Activated CD4-positive, alpha-beta T cell treated with anti-CD3 and anti-CD28 coated beads, Interleukin-2, amount 10 ng/mL, durations not matched to agents 24 days and 14 days (primary cell): ENCODE measurements at regions not wholly inside any gene's neighbourhood (a gene's known extent, or its start where the extent isn't known, plus 50 kb on each side); places are given as distances from the start of the nearest gene placed in this dataset.

ENCODE experiments used
- DNase-seq: peaks from one replicate; pipeline ENCODE4 v3.0.0; 2022
- H3K27ac Mint-ChIP-seq: one replicate; pipeline ENCODE4 v1.8.0; 2022; ENCODE audit warnings: mild to moderate bottlenecking, mixed read lengths
- H3K27me3 Mint-ChIP-seq: one replicate; pipeline ENCODE4 v1.8.0; 2022; ENCODE audit warnings: mixed read lengths
- H3K36me3 Mint-ChIP-seq: one replicate; pipeline ENCODE4 v1.8.0; 2022; ENCODE audit warnings: low read depth, mild to moderate bottlenecking, mixed read lengths
- H3K4me1 Mint-ChIP-seq: one replicate; pipeline ENCODE4 v1.8.0; 2021; ENCODE audit warnings: mixed read lengths
- H3K4me3 Mint-ChIP-seq: one replicate; pipeline ENCODE4 v1.8.0; 2022; ENCODE audit warnings: mild to moderate bottlenecking, moderate library complexity, mixed read lengths
- H3K9me3 Mint-ChIP-seq: one replicate; pipeline ENCODE4 v1.8.0; 2021; ENCODE audit warnings: mixed read lengths
- intact Hi-C: fragments of 100-400 bp; cut with micrococcal nuclease; formaldehyde crosslinking; loops from one replicate; pipeline ENCODE4 v1.15.1; 2023

- H3K27me3 Mint-ChIP-seq: peaks cover 3% of the 10 kb centered on the region
- intact Hi-C loops: no loop called here
- no peak overlapping the region for H3K27ac Mint-ChIP-seq
- H3K36me3 Mint-ChIP-seq: no peaks in the 10 kb centered on the region
- no peak overlapping the region for H3K4me3 Mint-ChIP-seq
- no peak for DNase-seq
- H3K4me1 Mint-ChIP-seq: no peaks in the 10 kb centered on the region
- no peaks in the 10 kb centered on the region for H3K9me3 Mint-ChIP-seq
These were observed 372.2 kb downstream of the INSIG2 start for GRCh38 chr2:118460425-118460824.

GRCh38 chr2:118459426-118459825, 371.2 kb downstream of the INSIG2 start:
- H3K27me3 Mint-ChIP-seq: peaks cover 1% of the 10 kb centered on the region
- no peaks in the 10 kb centered on the region for H3K9me3 Mint-ChIP-seq
- no peaks in the 10 kb centered on the region for H3K36me3 Mint-ChIP-seq
- DNase-seq: no peak
- H3K27ac Mint-ChIP-seq: no peak overlapping the region
- no peak overlapping the region for H3K4me3 Mint-ChIP-seq
- intact Hi-C loops: no loop called here
- no peaks in the 10 kb centered on the region for H3K4me1 Mint-ChIP-seq

- Mint-ChIP-seq H3K9me3 (no peaks in the 10 kb centered on the region), H3K27ac (no peak overlapping the region), H3K36me3 (no peaks in the 10 kb centered on the region), H3K4me1 (no peaks in the 10 kb centered on the region), H3K4me3 (no peak overlapping the region), H3K27me3 (peaks cover 2% of the 10 kb centered on the region)
- intact Hi-C loops: no loop called here
- DNase-seq: no peak
These were observed 369.7 kb downstream of the INSIG2 start for GRCh38 chr2:118457951-118458350.

- Mint-ChIP-seq H3K36me3 (no peaks in the 10 kb centered on the region), H3K27ac (no peak overlapping the region), H3K9me3 (no peaks in the 10 kb centered on the region), H3K4me3 (no peak overlapping the region), H3K4me1 (no peaks in the 10 kb centered on the region), H3K27me3 (peaks cover 4% of the 10 kb centered on the region)
- intact Hi-C loops: no loop called here
- DNase-seq: no peak
These were observed 361.1 kb downstream of the INSIG2 start for GRCh38 chr2:118449401-118449800.

GRCh38 chr2:118443596-118443995, 355.3 kb downstream of the INSIG2 start:
- intact Hi-C loops: no loop called here
- Mint-ChIP-seq H3K27ac (no peak overlapping the region), H3K4me1 (no peaks in the 10 kb centered on the region), H3K27me3 (peaks cover 4% of the 10 kb centered on the region), H3K9me3 (no peaks in the 10 kb centered on the region), H3K36me3 (no peaks in the 10 kb centered on the region), H3K4me3 (no peak overlapping the region)
- no peak for DNase-seq

- no peak for DNase-seq
These were observed 354.8 kb downstream of the INSIG2 start for GRCh38 chr2:118442996-118443553.

GRCh38 chr2:118442046-118442445, 353.8 kb downstream of the INSIG2 start:
- H3K4me1 Mint-ChIP-seq: no peaks in the 10 kb centered on the region
- no peaks in the 10 kb centered on the region for H3K36me3 Mint-ChIP-seq
- DNase-seq: no peak
- H3K27me3 Mint-ChIP-seq: peaks cover 4% of the 10 kb centered on the region
- no peaks in the 10 kb centered on the region for H3K9me3 Mint-ChIP-seq
- intact Hi-C loops: no loop called here
- H3K4me3 Mint-ChIP-seq: no peak overlapping the region
- H3K27ac Mint-ChIP-seq: no peak overlapping the region

More at GRCh38 chr2:118442996-118443553, 354.8 kb downstream of the INSIG2 start:
- H3K4me1 Mint-ChIP-seq: no peaks in the 10 kb centered on the region
- H3K27me3 Mint-ChIP-seq: peaks cover 2% of the 10 kb centered on the region
- intact Hi-C loops: no loop called here
- no peaks in the 10 kb centered on the region for H3K36me3 Mint-ChIP-seq
- H3K27ac Mint-ChIP-seq: no peak overlapping the region
- H3K4me3 Mint-ChIP-seq: no peak overlapping the region
- no peaks in the 10 kb centered on the region for H3K9me3 Mint-ChIP-seq

GRCh38 chr2:118440404-118441098, 352.3 kb downstream of the INSIG2 start:
- no peak overlapping the region for H3K27ac Mint-ChIP-seq
- DNase-seq: no peak
- no peaks in the 10 kb centered on the region for H3K36me3 Mint-ChIP-seq
- H3K27me3 Mint-ChIP-seq: peaks cover 4% of the 10 kb centered on the region
- H3K4me3 Mint-ChIP-seq: no peak overlapping the region
- no peaks in the 10 kb centered on the region for H3K4me1 Mint-ChIP-seq
- intact Hi-C loops: no loop called here
- no peaks in the 10 kb centered on the region for H3K9me3 Mint-ChIP-seq

- Mint-ChIP-seq H3K9me3 (no peaks in the 10 kb centered on the region), H3K4me3 (no peak overlapping the region), H3K4me1 (no peaks in the 10 kb centered on the region), H3K27ac (no peak overlapping the region), H3K27me3 (peaks cover 4% of the 10 kb centered on the region), H3K36me3 (no peaks in the 10 kb centered on the region)
- no peak for DNase-seq
- intact Hi-C loops: no loop called here
These were observed 349.2 kb downstream of the INSIG2 start for GRCh38 chr2:118437501-118437900.

- intact Hi-C loops: no loop called here
- no peaks in the 10 kb centered on the region for H3K4me1 Mint-ChIP-seq
These were observed 343.7 kb downstream of the INSIG2 start for GRCh38 chr2:118431997-118432396.

GRCh38 chr2:118431586-118431985, 343.3 kb downstream of the INSIG2 start:
- Mint-ChIP-seq H3K36me3 (no peaks in the 10 kb centered on the region), H3K27me3 (no peaks in the 10 kb centered on the region), H3K4me3 (no peak overlapping the region), H3K27ac (no peak overlapping the region), H3K4me1 (no peaks in the 10 kb centered on the region), H3K9me3 (no peaks in the 10 kb centered on the region)
- intact Hi-C loops: no loop called here
- no peak for DNase-seq

More at GRCh38 chr2:118431997-118432396, 343.7 kb downstream of the INSIG2 start:
- no peaks in the 10 kb centered on the region for H3K36me3 Mint-ChIP-seq
- no peak overlapping the region for H3K27ac Mint-ChIP-seq
- DNase-seq: no peak
- H3K9me3 Mint-ChIP-seq: no peaks in the 10 kb centered on the region
- no peaks in the 10 kb centered on the region for H3K27me3 Mint-ChIP-seq
- H3K4me3 Mint-ChIP-seq: no peak overlapping the region

- H3K4me3 Mint-ChIP-seq: no peak overlapping the region
- H3K27ac Mint-ChIP-seq: no peak overlapping the region
- H3K9me3 Mint-ChIP-seq: no peaks in the 10 kb centered on the region
- intact Hi-C loops: no loop called here
- H3K36me3 Mint-ChIP-seq: no peaks in the 10 kb centered on the region
- no peaks in the 10 kb centered on the region for H3K4me1 Mint-ChIP-seq
- H3K27me3 Mint-ChIP-seq: no peaks in the 10 kb centered on the region
- DNase-seq: no peak
These were observed 342.9 kb downstream of the INSIG2 start for GRCh38 chr2:118431165-118431517.

- Mint-ChIP-seq H3K4me3 (no peak overlapping the region), H3K9me3 (no peaks in the 10 kb centered on the region)
These were observed 342.4 kb downstream of the INSIG2 start for GRCh38 chr2:118430510-118431164.

GRCh38 chr2:118425191-118425590, 336.9 kb downstream of the INSIG2 start:
- no peaks in the 10 kb centered on the region for H3K27me3 Mint-ChIP-seq
- no peaks in the 10 kb centered on the region for H3K9me3 Mint-ChIP-seq
- no peak overlapping the region for H3K4me3 Mint-ChIP-seq
- intact Hi-C loops: no loop called here
- peak; percentile 11 for DNase-seq
- no peak overlapping the region for H3K27ac Mint-ChIP-seq
- H3K4me1 Mint-ChIP-seq: no peaks in the 10 kb centered on the region
- H3K36me3 Mint-ChIP-seq: no peaks in the 10 kb centered on the region

More at GRCh38 chr2:118430510-118431164, 342.4 kb downstream of the INSIG2 start:
- no peak for DNase-seq
- intact Hi-C loops: no loop called here
- H3K4me1 Mint-ChIP-seq: no peaks in the 10 kb centered on the region
- no peaks in the 10 kb centered on the region for H3K36me3 Mint-ChIP-seq
- no peak overlapping the region for H3K27ac Mint-ChIP-seq
- no peaks in the 10 kb centered on the region for H3K27me3 Mint-ChIP-seq
